Brain microvascular endothelial cell (primary cell): ENCODE measurements at regions not wholly inside any gene's neighbourhood (a gene's known extent, or its start where the extent isn't known, plus 50 kb on each side); places are given as distances from the start of the nearest gene placed in this dataset.
"Not testable (repeated sequence)": the region's sequence is repeated elsewhere in the genome, so short reads cannot be mapped to it uniquely, and the experiment has no call there.

ENCODE experiments used
- DNase-seq: peaks from one replicate; pipeline ENCODE4 v3.0.0-alpha.2; 2020
- H3K27ac ChIP-seq: fragments of 250-450 bp; sonication (Bioruptor Pico); 2 replicates; pipeline ENCODE4 v1.5.1; 2020; ENCODE audit warnings: mild to moderate bottlenecking, moderate library complexity
- H3K27me3 ChIP-seq: fragments of 250-450 bp; sonication (Bioruptor Pico); replicated peaks from 2 replicates; pipeline ENCODE4 v1.5.1; 2020; ENCODE audit warnings: mild to moderate bottlenecking
- H3K36me3 ChIP-seq: fragments of 250-450 bp; sonication (Bioruptor Pico); replicated peaks from 2 replicates; pipeline ENCODE4 v1.5.1; 2020; ENCODE audit warnings: mild to moderate bottlenecking
- H3K4me3 ChIP-seq: 2 replicates; pipeline ENCODE4 v1.5.1; 2011; ENCODE audit warnings: low read depth, mild to moderate bottlenecking, control low read depth, low read length, moderate library complexity
- in situ Hi-C: cut with HindIII; loops from 2 replicates; pipeline ENCODE4 v1.10.0; 2017; ENCODE audit warnings: low sequenced_read_pairs, low pct_ligation_motif_present
- TF ChIP-seq, protein P1 (sequence below): IDR thresholded peaks from 2 replicates; pipeline ENCODE4 v1.5.1; 2011; ENCODE audit warnings: low read depth, mild to moderate bottlenecking, moderate library complexity, low read length, control low read depth, inconsistent platforms; ENCODE audit errors: missing control alignments

DNA sequence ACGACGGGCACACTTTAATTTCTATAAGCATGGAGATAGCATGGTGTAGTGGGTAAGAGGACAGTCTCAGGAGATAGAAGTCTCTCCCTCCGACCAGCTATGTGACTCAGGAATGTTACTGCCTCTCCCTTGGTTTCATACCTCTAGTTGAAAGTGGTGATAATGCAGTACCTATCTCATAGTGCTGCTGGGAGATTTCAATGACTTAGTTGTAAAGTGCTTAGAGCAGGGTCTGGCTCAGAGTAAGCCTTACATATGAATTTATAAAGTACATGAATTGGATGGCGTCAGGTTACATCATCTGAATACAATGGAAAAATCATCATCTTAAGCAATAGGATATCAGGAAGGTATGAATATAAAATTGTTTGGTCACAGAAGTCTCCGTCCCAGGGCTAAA lies 952.8 kb upstream of the EDIL3 start:
- Histone ChIP-seq H3K27me3 (no peaks in the 10 kb centered on the region), H3K27ac (no peak overlapping the region), H3K36me3 (no peaks in the 10 kb centered on the region), H3K4me3 (no peak overlapping the region)
- no peak for DNase-seq
- in situ Hi-C loops: no loop called here
- TF ChIP-seq, protein P1, sequence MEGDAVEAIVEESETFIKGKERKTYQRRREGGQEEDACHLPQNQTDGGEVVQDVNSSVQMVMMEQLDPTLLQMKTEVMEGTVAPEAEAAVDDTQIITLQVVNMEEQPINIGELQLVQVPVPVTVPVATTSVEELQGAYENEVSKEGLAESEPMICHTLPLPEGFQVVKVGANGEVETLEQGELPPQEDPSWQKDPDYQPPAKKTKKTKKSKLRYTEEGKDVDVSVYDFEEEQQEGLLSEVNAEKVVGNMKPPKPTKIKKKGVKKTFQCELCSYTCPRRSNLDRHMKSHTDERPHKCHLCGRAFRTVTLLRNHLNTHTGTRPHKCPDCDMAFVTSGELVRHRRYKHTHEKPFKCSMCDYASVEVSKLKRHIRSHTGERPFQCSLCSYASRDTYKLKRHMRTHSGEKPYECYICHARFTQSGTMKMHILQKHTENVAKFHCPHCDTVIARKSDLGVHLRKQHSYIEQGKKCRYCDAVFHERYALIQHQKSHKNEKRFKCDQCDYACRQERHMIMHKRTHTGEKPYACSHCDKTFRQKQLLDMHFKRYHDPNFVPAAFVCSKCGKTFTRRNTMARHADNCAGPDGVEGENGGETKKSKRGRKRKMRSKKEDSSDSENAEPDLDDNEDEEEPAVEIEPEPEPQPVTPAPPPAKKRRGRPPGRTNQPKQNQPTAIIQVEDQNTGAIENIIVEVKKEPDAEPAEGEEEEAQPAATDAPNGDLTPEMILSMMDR: no peak

DNA sequence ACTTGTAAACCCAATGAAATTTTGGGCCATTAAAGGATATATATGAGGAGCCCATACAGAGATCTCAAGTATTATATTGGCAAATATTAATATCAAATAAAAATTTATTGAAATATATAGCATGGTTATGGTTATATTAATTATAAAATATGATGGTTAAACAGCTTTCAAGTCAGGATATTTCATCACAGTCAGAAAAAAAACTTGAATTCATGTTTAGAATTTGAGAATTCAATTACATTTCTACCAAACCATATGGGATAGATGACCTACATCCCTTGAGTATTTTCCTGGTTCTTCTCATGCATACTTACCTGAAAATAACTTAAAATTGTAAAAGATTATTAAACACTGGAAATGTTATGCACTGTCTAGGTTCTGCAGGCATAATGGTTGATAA lies 956.1 kb upstream of the EDIL3 start:
- Histone ChIP-seq H3K36me3 (no peaks in the 10 kb centered on the region), H3K27ac (no peak overlapping the region), H3K27me3 (no peaks in the 10 kb centered on the region), H3K4me3 (no peak overlapping the region)
- no peak for DNase-seq
- in situ Hi-C loops: no loop called here
- TF ChIP-seq, protein P1: no peak

DNA sequence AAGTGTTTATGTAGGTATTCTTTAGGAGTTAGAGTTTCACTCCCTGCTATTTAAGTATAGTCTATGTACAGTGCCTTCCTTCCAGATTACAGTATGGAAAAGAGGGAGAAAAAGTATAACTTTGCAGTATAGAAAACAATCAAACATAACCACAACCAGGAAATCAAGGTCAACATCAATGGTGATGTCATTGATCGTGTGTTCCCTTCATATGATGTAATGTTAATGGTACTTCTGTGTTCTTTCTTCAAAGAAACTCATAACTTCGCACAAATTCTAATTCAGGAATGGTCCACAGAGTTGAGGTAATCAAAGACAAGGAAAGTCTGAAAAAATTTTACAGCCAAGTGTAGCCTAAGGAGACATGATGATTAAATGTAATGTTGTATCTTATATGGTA lies 961.1 kb upstream of the EDIL3 start:
- TF ChIP-seq, protein P1: no peak
- no peak overlapping the region for H3K27ac ChIP-seq
- DNase-seq: no peak
- H3K4me3 ChIP-seq: no peak overlapping the region
- in situ Hi-C loops: no loop called here
- no peaks in the 10 kb centered on the region for H3K27me3 ChIP-seq
- no peaks in the 10 kb centered on the region for H3K36me3 ChIP-seq

DNA sequence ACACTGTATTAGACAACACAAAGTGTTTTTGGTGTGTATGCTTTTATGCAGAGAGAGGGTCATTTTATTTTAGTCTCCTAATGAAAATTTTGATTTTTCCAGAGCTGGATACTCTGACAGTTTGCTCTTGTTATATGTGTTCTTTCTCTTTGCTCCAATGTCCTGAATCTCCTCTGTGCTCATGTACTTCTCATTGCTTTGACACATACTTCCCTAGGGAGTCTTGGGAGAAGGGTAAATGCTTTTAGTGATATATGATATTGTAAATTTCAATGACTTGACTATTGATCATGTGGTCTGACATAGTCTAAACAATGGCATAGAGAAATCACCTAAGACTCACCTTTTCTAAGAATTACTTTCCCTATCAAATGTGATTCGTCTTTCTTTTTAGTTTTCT lies 972.6 kb upstream of the EDIL3 start:
- H3K27me3 ChIP-seq: no peaks in the 10 kb centered on the region
- in situ Hi-C loops: no loop called here
- TF ChIP-seq, protein P1: no peak
- H3K4me3 ChIP-seq: no peak overlapping the region
- DNase-seq: no peak
- H3K36me3 ChIP-seq: no peaks in the 10 kb centered on the region
- H3K27ac ChIP-seq: no peak overlapping the region

DNA sequence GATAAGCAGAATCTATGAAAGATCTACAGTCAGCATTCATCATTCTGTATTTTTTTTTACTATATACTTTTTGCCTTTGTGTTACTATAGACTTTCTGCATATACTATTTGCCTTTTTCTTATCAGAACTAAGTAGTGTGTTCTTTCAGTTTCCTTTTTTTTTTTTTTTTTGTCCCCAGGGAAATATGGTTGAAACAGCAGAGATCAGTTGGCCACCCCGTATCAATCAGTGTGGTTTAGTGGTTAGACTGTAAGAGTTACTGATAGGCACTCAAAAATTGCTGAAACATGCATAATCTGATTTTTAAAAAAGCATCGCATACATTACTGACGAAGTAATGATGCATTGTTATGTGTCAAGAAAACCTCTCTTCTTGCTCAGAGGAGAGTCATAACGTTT lies 990.8 kb upstream of the EDIL3 start:
- H3K27me3 ChIP-seq: no peaks in the 10 kb centered on the region
- no peak overlapping the region for H3K27ac ChIP-seq
- H3K4me3 ChIP-seq: no peak overlapping the region
- TF ChIP-seq, protein P1: no peak
- H3K36me3 ChIP-seq: no peaks in the 10 kb centered on the region
- in situ Hi-C loops: no loop called here
- no peak for DNase-seq

DNA sequence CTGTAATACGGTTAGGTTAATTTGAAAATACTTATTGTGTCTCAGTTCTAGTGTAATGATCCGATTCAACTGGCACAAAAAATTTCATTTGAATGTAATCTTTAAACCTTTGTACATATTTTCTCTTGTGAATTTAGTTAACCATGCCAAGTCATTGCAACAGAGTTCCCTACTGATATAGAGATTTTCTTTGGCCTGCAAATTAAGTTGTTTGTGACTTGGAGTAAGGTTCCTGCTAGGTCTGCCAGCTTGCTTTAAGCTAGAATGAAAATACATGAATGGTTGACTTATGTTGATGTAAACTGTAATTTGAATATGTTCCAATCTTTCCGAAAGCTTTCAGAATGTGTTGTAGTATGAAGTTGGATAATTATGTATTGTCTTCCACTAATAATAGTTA lies 1004.1 kb upstream of the EDIL3 start:
- in situ Hi-C loops: no loop called here
- Histone ChIP-seq H3K27me3 (no peaks in the 10 kb centered on the region), H3K4me3 (no peak overlapping the region), H3K27ac (no peak overlapping the region), H3K36me3 (no peaks in the 10 kb centered on the region)
- TF ChIP-seq, protein P1: no peak
- no peak for DNase-seq

DNA sequence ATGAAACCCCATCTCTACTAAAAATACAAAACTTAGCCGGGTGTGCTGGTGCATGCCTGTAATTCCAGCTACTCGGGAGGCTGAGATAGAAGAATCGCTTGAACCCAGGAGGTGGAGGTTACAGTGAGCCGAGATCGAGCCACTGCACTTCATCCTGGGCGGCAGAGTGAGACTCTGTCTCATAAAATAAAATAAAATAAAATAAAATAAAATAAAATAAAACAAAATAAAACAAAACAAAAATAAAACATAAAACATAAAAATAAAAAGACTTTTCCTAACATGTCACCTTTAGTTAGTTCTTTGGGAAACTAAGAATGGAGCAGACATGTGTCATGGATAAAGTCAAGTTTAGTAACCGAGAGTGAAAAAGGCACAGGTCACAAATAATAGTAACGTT lies 1007.6 kb upstream of the EDIL3 start:
- in situ Hi-C loops, H3K27me3 ChIP-seq: not testable (repeated sequence)

More for the DNA sequence above, 1007.6 kb upstream of the EDIL3 start:
- not testable (repeated sequence) for H3K27ac ChIP-seq, H3K4me3 ChIP-seq, DNase-seq, H3K36me3 ChIP-seq
